D341Med (cell line): ENCODE measurements at regions not wholly inside any gene's neighbourhood (a gene's known extent, or its start where the extent isn't known, plus 50 kb on each side); places are given as distances from the start of the nearest gene placed in this dataset.

Experiments
- DNase-seq: peaks from one replicate; pipeline ENCODE4 v3.0.0; 2012; ENCODE audit warnings: low spot score

- DNase-seq, result no peak
Observed at GRCh38 chr16:65908568-65908967, 457.9 kb upstream of the CDH5 start.

- no peak for DNase-seq
Observed at GRCh38 chr16:65905331-65905730, 461.2 kb upstream of the CDH5 start.

- no peak for DNase-seq
Observed at GRCh38 chr16:65896448-65897153, 469.9 kb upstream of the CDH5 start.

DNA sequence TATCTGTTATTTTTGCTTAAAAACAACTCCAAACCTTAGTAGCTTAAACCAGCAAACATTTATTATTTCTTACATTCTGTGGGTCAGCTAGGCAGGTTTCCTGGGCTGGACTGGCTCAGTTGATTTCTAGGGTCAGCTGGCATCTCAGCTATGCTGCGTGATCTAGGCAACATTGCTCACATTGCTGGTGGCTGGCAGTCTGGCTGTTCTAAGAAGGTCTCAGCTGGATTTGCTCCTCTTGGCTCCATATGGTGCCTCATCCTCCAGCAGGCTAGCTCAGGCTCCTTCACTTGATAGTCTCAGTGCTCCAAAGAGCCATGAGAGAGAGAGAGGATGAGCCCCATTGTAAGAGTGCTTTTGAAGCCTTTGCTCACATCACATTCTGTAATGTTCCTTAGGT lies 470.6 kb upstream of the CDH5 start:
- no peak for DNase-seq

DNA sequence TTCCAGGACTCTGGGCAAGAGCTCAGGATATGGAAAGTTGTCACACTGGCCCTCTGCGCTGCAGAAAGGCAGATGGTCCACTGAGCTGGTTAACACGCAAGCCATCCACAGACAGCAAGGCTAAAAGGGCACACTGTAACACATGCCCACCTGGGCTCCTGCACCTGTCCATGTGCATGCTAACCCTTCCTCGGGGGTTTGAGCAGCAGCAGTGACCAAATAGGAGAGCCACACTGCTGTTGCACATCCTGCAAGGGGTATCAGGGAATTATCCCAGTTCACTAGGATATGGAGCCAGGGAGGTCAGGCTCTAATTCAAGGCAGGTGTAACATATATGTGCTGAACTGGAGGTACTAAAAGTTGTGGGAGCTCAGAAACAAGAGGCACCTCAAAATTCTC lies 471.0 kb upstream of the CDH5 start:
- no peak for DNase-seq

GRCh38 chr16:65890203-65890602 lies 476.3 kb upstream of the CDH5 start:
- DNase-seq, result no peak

GRCh38 chr16:65889533-65889966 lies 476.9 kb upstream of the CDH5 start:
- DNase-seq, result no peak

GRCh38 chr16:65888201-65888600 lies 478.3 kb upstream of the CDH5 start:
- no peak for DNase-seq

- DNase-seq, result no peak
Observed at GRCh38 chr16:65884018-65884417, 482.5 kb upstream of the CDH5 start.

DNA sequence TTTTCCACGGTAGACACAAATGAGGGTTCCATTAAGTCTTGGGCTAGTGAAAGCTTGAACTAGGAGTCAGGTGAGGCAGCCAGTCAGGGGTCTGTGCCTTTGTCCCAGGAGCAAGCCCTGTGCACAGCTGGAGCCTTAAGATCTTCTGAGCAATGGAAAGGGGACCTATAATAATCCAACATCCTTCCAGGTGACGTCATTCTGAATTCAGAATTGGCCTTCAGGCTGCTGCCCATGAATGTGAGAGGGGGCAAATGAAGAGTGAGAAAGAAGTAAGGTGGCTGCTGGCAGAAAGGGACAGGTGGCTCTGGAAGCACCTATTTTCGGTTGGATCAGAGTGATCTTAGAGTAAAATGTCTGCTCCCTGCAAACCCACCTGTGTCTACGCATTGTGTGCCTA lies 488.1 kb upstream of the CDH5 start:
- DNase-seq, result no peak

GRCh38 chr16:65876624-65877023 lies 489.9 kb upstream of the CDH5 start:
- no peak for DNase-seq

- DNase-seq, result no peak
Observed at GRCh38 chr16:65876056-65876408, 490.5 kb upstream of the CDH5 start.

DNA sequence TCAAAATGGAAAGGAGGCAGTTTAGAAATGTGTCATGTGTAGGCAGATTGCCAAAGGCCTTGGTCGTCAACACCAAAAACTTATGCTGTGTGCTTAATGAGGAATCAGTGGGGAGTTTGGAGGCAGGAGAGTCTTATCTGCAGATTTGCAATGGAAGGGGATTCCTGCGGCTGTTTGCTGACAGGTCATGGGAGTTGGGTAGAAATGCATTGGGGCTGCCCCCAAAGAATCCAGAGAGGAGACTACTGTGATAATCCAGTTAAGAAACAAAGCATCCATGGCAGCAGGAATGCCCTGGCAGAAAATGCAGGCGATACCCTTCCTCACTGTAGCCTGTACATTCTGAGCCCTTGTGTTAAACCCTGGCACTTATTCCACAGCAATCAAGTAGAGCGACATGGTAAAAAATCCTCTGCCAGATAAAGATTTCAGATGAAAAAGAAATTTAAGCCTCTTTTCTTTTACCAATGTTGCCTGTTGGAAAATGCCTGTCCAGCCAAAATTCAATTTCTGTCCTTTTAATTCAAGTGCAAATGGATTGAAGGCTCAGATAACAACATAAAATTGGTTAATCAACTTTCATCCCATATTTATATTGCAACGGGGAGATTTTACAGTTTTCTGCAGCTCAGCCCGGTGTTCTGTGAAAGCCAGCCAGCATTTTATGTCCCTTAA lies 491.0 kb upstream of the CDH5 start:
- no peak for DNase-seq

DNA sequence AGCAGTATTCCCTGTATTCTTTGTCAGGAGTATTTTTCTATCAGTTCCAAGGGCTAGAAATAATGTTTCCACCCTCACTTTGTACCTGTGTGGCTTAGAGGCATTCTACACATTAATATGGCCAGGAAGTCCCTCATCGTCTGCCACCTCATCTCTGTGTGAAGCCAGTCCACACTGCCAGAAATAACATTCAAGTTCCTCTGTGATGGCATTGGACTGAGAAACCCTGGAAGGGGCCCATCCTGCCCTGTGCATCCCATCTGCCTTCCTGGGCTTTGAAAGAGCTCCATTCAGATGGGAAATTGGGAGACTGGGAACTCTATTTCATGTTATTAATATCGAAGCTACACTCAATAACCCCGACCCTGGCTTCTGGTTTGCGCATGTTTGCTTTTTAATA lies 497.2 kb upstream of the CDH5 start:
- no peak for DNase-seq

- DNase-seq, result no peak
Observed at GRCh38 chr16:65867276-65867960, 499.1 kb upstream of the CDH5 start.

DNA sequence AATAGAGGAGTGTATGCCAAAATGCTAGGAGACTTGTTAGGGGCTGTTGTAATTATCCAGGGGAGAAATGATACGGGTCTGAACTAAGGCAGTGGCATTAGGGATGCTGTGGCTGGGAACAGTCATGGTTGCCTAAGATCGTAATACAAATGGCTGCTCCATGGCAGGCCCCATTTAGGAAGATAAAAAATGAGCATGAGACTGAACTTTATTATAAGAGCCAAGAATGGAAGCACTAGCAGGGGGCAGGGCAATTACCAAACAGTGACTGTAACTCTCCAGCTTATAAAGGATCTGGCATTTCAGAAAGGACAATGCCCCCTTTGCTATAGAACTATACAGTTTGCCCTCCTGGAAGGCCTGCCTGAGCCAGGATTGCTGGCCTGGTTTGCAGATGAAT lies 503.3 kb upstream of the CDH5 start:
- DNase-seq, result no peak

- no peak for DNase-seq
Observed at GRCh38 chr16:65861131-65861731, 505.3 kb upstream of the CDH5 start.

DNA sequence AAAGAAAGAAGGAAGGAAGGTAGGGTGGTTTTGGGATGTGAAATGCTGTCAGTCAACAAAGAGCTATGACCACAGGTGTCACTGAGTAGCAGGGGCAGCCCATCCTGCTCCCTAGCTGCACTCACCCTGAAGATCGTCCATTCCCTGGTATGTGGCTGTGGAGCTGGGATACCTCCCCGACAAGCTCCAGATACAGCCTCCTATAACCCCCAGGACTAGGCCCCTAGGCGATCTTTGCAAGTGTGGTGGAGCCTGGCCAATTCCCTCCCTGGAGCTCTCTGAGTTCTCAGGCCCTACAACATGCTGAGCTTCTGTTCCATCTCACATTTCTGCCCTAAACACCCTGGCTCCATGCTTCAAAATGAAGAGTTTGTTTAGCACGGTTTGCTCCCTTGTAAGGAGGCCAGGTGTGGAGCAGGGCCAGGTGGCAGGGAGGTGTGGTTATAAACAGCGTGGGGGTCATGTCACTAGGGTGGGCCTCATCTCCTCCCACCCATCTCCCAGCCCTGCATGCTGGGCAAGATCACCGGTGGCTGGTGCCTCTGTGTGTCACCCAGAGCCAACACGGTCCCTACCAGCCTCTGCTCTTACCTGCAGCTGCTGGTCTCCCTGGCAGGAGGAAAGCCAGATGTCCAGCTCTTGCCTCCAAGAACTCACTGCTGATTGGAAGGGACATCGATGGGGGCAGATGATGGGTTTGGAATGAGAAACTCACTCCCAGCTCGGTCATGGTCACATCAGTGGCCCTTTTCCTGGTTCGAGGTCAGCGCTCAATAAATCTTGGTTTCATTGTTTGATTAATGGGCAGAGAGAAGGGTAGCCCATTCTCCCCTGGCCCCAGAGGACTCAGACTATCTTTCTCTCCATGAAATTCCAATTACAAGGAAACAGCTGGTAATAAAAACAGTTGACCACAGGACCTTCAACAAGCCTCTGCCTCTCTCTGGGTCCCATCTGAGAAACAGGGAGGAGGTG lies 511.0 kb upstream of the CDH5 start:
- DNase-seq, result no peak

- no peak for DNase-seq
Observed at GRCh38 chr16:65846210-65846602, 520.3 kb upstream of the CDH5 start.

DNA sequence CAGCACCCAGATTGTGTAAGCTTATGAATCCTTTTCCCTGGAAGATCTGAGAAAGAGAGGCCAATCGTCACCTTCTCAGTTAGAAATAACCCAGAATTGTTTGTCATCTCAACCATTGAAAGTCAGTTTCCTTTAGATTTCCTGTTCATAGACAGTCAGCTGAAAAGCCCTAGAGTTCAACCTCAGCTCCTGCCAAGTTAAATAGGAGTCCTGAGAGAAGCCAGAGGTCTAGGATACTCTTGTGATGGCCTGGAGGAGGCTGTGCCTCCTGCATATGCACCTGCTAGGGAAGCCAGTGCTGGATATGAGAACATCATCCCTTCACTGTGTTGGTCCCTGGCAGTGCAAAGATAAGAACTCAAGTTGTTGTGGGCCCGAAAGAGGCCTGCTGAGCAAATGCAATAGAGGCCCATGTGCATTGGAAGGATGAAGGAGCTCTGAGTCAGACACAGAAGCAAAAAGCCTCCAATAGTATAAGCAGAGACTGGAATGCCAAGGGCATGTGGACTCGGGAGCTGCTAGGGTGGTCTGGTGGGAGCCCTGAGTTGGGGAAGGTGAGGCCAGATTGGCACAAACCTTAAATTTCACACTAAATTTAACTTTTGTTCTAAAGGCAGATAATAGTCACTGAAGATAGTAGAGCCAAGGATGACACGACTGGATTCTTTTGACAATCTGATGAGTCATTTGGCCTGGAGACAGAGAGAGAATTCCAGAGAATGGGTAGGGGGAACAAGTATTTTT lies 520.9 kb upstream of the CDH5 start:
- no peak for DNase-seq

GRCh38 chr16:65843941-65844340 lies 522.5 kb upstream of the CDH5 start:
- no peak for DNase-seq
